ENCODE measurements at regions not wholly inside any gene's neighbourhood (a gene's known extent, or its start where the extent isn't known, plus 50 kb on each side); places are given as distances from the start of the nearest gene placed in this dataset.

GRCh38 chrX:139388254-139388653 is 142.3 kb upstream of the F9 start:
- TF ChIP-seq CTCF (IDR thresholded peaks at IDR 0.05; ENCODE audit: low read depth, low read length, missing input control) (no peak), GABPA (IDR thresholded peaks at IDR 0.05 in 1 of 2, conservative IDR thresholded peaks at IDR 0.05 in 1 of 2) (no peak), ZBTB33 (IDR thresholded peaks at IDR 0.05) (no peak), NR2F2 (IDR thresholded peaks at IDR 0.05) (no peak), RAD21 (IDR thresholded peaks at IDR 0.05) (no peak), MAX (IDR thresholded peaks at IDR 0.05) (no peak)
